ENCODE measurements at regions not wholly inside any gene's neighbourhood (a gene's known extent, or its start where the extent isn't known, plus 50 kb on each side); places are given as distances from the start of the nearest gene placed in this dataset.

GRCh38 chr6:137361701-137362100 lies 132.5 kb downstream of the OLIG3 start:
- no peak for ATAC-seq
- no peak for DNase-seq
- intact Hi-C loops (cut with DNase I) = no loop called here

- ATAC-seq = no peak
- intact Hi-C loops (cut with DNase I) = no loop called here
Measured at GRCh38 chr6:137358273-137358672, 135.9 kb downstream of the OLIG3 start.

GRCh38 chr6:137357948-137358266 lies 136.3 kb downstream of the OLIG3 start:
- ATAC-seq (no peak), DNase-seq (no peak)
- intact Hi-C loops (cut with DNase I) = no loop called here

More at GRCh38 chr6:137358273-137358672, 135.9 kb downstream of the OLIG3 start:
- no peak for DNase-seq

- ATAC-seq (no peak), DNase-seq (no peak)
- intact Hi-C loops (cut with DNase I) = no loop called here
Measured at GRCh38 chr6:137357263-137357947, 136.8 kb downstream of the OLIG3 start.

GRCh38 chr6:137353842-137354397 lies 134.7 kb upstream of the IFNGR1 start:
- DNase-seq (no peak), ATAC-seq (no peak)
- intact Hi-C loops (cut with DNase I) = no loop called here

GRCh38 chr6:137353346-137353745 lies 134.2 kb upstream of the IFNGR1 start:
- DNase-seq (no peak), ATAC-seq (no peak)
- intact Hi-C loops (cut with DNase I) = no loop called here

- DNase-seq (no peak), ATAC-seq (no peak)
- intact Hi-C loops (cut with DNase I) = no loop called here
Measured at GRCh38 chr6:137352859-137353258, 133.7 kb upstream of the IFNGR1 start.

GRCh38 chr6:137351890-137352289 lies 132.7 kb upstream of the IFNGR1 start:
- DNase-seq (no peak), ATAC-seq (no peak)
- intact Hi-C loops (cut with DNase I) = no loop called here

GRCh38 chr6:137350857-137351256 lies 131.7 kb upstream of the IFNGR1 start:
- no peak for ATAC-seq
- DNase-seq = no peak
- intact Hi-C loops (cut with DNase I) = no loop called here

- intact Hi-C loops (cut with DNase I) = no loop called here
- no peak for ATAC-seq
- no peak for DNase-seq
Measured at GRCh38 chr6:137349856-137350830, 131.0 kb upstream of the IFNGR1 start.

- intact Hi-C loops (cut with DNase I) = no loop called here
- ATAC-seq (no peak), DNase-seq (no peak)
Measured at GRCh38 chr6:137348777-137349176, 129.6 kb upstream of the IFNGR1 start.

- intact Hi-C loops (cut with DNase I) = no loop called here
- ATAC-seq = no peak
- no peak for DNase-seq
Measured at GRCh38 chr6:137343241-137343640, 124.1 kb upstream of the IFNGR1 start.

- ATAC-seq (peak; percentile 21 to 35), DNase-seq (no peak)
- intact Hi-C loops (cut with DNase I) = no loop called here
Measured at GRCh38 chr6:137342607-137343190, 123.5 kb upstream of the IFNGR1 start.

GRCh38 chr6:137341681-137342195 lies 122.6 kb upstream of the IFNGR1 start:
- intact Hi-C loops (cut with DNase I) = no loop called here
- DNase-seq (peak; percentile 29), ATAC-seq (peak; percentile 53 to 85)

GRCh38 chr6:137339929-137340559 lies 120.9 kb upstream of the IFNGR1 start:
- ATAC-seq (peak in 1 of 2 donors; percentile 46), DNase-seq (no peak)
- intact Hi-C loops (cut with DNase I) = no loop called here

GRCh38 chr6:137334884-137335283 lies 115.7 kb upstream of the IFNGR1 start:
- DNase-seq (no peak), ATAC-seq (no peak)
- intact Hi-C loops (cut with DNase I) = no loop called here

GRCh38 chr6:137334094-137334493 lies 114.9 kb upstream of the IFNGR1 start:
- ATAC-seq = no peak
- intact Hi-C loops (cut with DNase I) = no loop called here
- DNase-seq = no peak

- ATAC-seq = peak; percentile 73 to 89
- intact Hi-C loops (cut with DNase I) = no loop called here
Measured at GRCh38 chr6:137332637-137333280, 113.6 kb upstream of the IFNGR1 start.

GRCh38 chr6:137323860-137324259 lies 104.7 kb upstream of the IFNGR1 start:
- intact Hi-C loops (cut with DNase I) = no loop called here
- DNase-seq (no peak), ATAC-seq (no peak)

More at GRCh38 chr6:137332637-137333280, 113.6 kb upstream of the IFNGR1 start:
- no peak for DNase-seq
